PC-3 (cell line): ENCODE measurements at regions not wholly inside any gene's neighbourhood (a gene's known extent, or its start where the extent isn't known, plus 50 kb on each side); places are given as distances from the start of the nearest gene placed in this dataset.

Experiments used
- CTCF ChIP-seq: fragments of 300-600 bp; sonication (generic); conservative IDR thresholded peaks from 2 replicates; pipeline ENCODE4 v1.5.1; 2017; ENCODE audit warnings: antibody characterized with exemption, low read depth, mild to moderate bottlenecking, low read length
- EZH2phosphoT487 ChIP-seq: fragments of 300-600 bp; sonication (generic); IDR thresholded peaks from 2 replicates; pipeline ENCODE4 v1.6.1; 2018; ENCODE audit warnings: mild to moderate bottlenecking, antibody characterized with exemption, low read length, borderline replicate concordance

GRCh38 chr18:1581581-1581980 is 676.9 kb downstream of the ADCYAP1 start:
- no peak for TF ChIP-seq CTCF
- TF ChIP-seq EZH2phosphoT487, result no peak
